ENCODE measurements at regions not wholly inside any gene's neighbourhood (a gene's known extent, or its start where the extent isn't known, plus 50 kb on each side); places are given as distances from the start of the nearest gene placed in this dataset.

DNA sequence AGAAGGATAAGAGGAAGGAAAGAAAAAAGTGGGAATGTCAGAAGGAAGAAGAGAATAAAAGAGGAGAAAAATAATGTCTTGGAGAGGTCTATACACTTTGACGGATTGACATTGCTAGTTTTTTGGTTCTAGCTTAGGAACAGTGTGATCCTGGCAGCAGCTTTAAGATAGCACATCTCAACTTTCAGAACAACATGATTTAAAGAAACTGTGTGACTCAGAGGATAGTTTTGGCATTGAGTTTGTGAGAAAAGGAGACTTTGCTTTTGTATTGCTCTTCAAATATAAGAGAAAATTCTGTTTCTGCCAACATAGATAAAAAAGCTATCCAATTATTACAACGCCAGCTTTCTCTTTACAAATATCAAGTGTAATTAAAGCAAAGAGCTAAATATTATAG, 260.7 kb upstream of the ARRDC3 start:
- TF ChIP-seq CTCF (IDR thresholded peaks at IDR 0.05) (no peak), POLR2A (IDR thresholded peaks at IDR 0.05) (no peak)

Data from thyroid gland (tissue), 4 donors.